ENCODE measurements at regions not wholly inside any gene's neighbourhood (a gene's known extent, or its start where the extent isn't known, plus 50 kb on each side); places are given as distances from the start of the nearest gene placed in this dataset.
"Not testable (repeated sequence)": the region's sequence is repeated elsewhere in the genome, so short reads cannot be mapped to it uniquely, and the experiment has no call there.

GRCh38 chr6:170080169-170080827, 210.6 kb downstream of the DLL1 start:
- no peak for DNase-seq

- no peak for DNase-seq
Observed at GRCh38 chr6:170076466-170077165, 214.3 kb downstream of the DLL1 start.

GRCh38 chr6:170075659-170076223, 215.1 kb downstream of the DLL1 start:
- DNase-seq: no peak

- no peak for DNase-seq
Observed at GRCh38 chr6:170074907-170075306, 216.0 kb downstream of the DLL1 start.

GRCh38 chr6:170074435-170074834, 216.4 kb downstream of the DLL1 start:
- no peak for DNase-seq

GRCh38 chr6:170073846-170074245, 217.0 kb downstream of the DLL1 start:
- DNase-seq: no peak

GRCh38 chr6:170072246-170072645, 218.6 kb downstream of the DLL1 start:
- no peak for DNase-seq

- DNase-seq: no peak
Observed at GRCh38 chr6:170069611-170070010, 221.3 kb downstream of the DLL1 start.

- no peak for DNase-seq
Observed at GRCh38 chr6:170068496-170068895, 222.4 kb downstream of the DLL1 start.

- no peak for DNase-seq
Observed at GRCh38 chr6:170067923-170068360, 222.9 kb downstream of the DLL1 start.

- DNase-seq: no peak
Observed at GRCh38 chr6:170067181-170067641, 223.7 kb downstream of the DLL1 start.

GRCh38 chr6:170066679-170067078, 224.2 kb downstream of the DLL1 start:
- DNase-seq: no peak

- DNase-seq: no peak
Observed at GRCh38 chr6:170063851-170064602, 226.9 kb downstream of the DLL1 start.

- no peak for DNase-seq
Observed at GRCh38 chr6:170063431-170063830, 227.4 kb downstream of the DLL1 start.

- no peak for DNase-seq
Observed at GRCh38 chr6:170062915-170063241, 228.0 kb downstream of the DLL1 start.

- no peak for DNase-seq
Observed at GRCh38 chr6:170062209-170062914, 228.5 kb downstream of the DLL1 start.

GRCh38 chr6:170058878-170059485, 231.9 kb downstream of the DLL1 start:
- no peak for DNase-seq

- no peak for DNase-seq
Observed at GRCh38 chr6:170057961-170058877, 232.7 kb downstream of the DLL1 start.

GRCh38 chr6:170057034-170057734, 233.7 kb downstream of the DLL1 start:
- no peak for DNase-seq

- no peak for DNase-seq
Observed at GRCh38 chr6:170056278-170056711, 234.6 kb downstream of the DLL1 start.

GRCh38 chr6:170055797-170056196, 235.1 kb downstream of the DLL1 start:
- DNase-seq: not testable (repeated sequence)

Data from COR-L47 (cell line).